HG02623 (cell line): ENCODE measurements at regions not wholly inside any gene's neighbourhood (a gene's known extent, or its start where the extent isn't known, plus 50 kb on each side); places are given as distances from the start of the nearest gene placed in this dataset.

Source experiments
- ATAC-seq: cut with Tn5 transposase; IDR thresholded peaks from one replicate; pipeline ENCODE4 v1.9.1; 2021; ENCODE audit warnings: moderate library complexity; ENCODE audit not compliant: unreplicated experiment

DNA sequence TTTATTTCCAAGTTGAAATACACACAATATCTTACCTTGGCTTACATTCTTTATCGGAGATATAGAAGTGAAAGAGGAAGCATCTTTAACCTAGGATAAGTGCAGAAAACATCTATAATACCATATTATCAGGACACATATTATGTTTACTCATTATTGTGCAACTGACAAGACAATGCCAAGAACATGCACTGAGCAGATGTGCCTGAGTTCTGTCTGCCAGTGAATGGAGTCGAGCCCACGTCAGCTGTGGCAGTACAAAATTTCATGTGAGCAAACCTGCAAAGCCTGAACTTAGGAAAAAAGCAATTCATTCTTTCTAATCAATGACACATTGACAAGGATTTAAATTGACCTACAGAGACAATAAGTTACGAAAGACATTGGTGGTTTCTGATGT lies 154.4 kb downstream of the AXIN2 start:
- ATAC-seq = no peak

DNA sequence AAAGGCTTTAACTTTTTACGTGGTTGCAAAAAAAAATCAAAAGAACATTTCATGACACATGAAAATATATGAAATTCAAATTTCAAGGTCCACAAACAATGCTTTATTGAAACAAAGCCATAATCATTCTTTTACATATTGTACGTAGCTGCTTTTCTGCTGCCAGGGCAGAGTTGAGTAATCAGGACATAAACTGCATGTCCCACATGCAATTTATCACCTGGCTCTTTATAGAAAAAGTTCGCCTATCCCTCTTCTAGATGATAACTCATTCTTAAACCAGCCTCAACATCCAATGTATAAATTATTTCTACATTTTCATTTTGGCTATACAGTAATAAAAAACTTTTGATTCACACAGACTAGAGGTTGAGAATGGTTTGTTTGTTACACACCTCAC lies 154.9 kb downstream of the AXIN2 start:
- ATAC-seq = no peak

DNA sequence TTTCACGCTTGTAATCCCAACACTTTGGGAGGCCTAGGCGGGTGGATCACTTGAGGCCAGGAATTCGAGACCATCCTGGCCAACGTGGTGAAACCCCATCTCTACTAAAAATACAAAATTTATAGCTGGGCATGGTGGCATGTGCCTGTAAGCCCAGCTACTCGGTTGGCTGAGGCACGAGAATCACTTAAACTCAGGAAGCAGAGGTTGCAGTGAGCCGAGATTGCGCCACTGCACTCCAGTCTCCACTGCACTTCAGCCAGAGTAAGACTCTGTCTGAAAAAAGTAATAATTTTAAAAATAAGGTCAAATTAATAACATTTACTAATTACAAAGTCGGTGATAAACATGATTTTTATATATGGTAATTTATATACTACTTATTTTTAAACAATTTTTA lies 155.9 kb downstream of the AXIN2 start:
- ATAC-seq = no peak

DNA sequence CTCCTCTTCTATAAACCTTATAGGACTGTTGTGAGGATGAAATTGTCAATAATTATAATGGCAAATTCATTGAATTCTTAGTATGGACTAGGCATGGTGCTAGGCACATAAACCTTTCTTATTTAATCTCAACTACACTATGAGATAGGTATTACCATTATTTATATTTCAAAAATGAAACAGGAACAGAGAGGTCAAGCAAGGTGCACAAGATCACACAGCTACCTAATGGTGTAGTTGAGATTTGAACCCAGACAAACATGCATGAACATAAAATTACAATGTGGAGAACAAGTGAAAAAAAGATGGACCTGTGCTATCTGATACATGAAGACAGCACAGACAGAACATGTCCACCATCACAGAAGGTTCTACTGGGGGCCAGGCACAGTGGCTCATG lies 156.7 kb downstream of the AXIN2 start:
- no peak for ATAC-seq

DNA sequence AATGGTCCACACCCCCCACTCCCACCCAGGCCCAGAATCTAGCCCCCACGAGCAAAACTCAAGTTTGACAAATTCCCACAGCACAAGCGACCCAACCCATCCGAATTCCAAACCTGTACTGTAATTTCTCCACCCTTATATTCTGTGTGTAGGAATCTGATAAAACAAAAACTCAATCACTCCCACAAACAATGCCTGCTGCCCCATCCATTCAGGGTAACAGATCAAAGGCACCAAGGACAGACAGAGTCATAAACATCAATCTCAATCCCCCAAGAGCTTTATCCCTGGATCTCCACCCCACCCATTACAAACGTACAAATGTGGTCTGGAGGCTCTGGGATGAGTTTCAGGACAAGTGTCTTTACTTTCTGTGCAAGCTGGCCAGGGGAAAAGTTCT lies 157.8 kb downstream of the AXIN2 start:
- no peak for ATAC-seq

- ATAC-seq = no peak
Observed at GRCh38 chr17:65402513-65403496, 158.6 kb downstream of the AXIN2 start.

GRCh38 chr17:65401561-65401960 lies 159.9 kb downstream of the AXIN2 start:
- ATAC-seq = no peak

DNA sequence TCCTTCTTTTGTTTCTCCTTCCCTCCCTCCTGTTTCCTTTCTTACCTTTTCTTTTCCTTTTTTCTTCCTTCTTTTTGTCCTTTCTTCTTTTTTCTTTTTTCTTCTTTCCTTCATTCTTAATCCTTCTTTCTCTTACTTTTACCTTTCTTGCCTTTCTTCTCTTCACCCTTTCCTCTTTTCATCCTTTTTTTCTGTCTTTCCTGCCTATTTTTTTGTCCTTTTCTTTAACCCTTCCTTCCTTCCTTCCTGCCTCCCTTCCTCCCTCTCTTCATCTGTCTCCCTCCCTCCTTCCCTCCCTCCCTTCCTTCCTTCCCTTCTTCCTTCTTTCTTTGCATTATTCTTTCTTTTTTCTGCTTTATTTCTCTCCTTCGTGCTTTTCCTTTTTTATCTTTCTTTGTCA lies 160.7 kb downstream of the AXIN2 start:
- no peak for ATAC-seq

DNA sequence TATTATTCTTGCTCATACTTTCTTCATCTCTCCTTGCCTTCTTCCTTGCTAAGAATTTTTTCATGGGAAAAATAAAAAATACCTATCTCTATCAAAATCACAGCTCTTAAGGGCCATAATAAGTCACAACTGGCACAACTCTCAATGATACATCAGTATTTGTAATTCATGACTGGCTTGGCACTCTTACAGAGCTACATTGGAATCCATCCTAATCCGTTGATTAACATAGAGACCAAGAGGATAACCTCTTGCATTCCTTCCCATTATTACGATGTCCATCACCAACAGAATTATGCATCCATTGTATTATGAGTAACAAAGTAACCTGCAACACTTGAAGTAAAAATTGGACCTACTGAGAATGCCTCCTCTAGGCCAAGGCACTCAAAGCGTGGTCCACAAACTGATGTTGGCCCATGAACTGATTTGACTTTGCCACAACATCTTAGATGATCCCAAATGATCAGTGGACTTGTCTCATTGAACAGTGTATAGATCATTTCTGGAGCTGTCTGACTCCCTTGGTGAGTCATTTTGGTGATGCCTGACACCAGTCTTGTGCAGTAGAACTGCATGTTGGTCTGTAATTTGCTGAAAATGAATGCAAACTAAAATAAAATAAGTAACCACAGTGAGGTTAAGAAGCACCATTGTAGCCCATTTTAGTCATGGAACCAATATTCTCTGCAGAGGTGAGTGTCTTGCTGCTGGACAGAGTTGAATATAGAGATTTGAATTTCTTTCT lies 163.2 kb downstream of the AXIN2 start:
- ATAC-seq = no peak

DNA sequence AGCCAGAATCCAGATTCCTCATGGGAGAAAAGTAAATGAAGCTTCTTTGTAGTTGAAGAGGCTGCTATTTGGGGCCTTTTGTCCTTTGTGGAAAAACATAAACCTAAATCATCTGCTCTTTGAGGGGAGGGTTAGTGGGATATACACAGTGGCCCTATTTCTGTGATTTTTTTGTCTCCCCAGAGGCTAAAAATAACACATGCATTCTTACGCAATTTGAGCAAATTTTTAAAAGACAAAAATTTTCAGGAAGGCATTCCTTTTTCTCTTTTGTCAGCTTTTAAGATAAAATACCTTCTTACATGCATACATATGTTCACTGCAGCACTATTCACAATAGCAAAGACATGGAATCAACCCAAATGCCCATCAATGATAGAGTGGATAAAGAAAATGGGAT lies 165.5 kb downstream of the AXIN2 start:
- no peak for ATAC-seq

DNA sequence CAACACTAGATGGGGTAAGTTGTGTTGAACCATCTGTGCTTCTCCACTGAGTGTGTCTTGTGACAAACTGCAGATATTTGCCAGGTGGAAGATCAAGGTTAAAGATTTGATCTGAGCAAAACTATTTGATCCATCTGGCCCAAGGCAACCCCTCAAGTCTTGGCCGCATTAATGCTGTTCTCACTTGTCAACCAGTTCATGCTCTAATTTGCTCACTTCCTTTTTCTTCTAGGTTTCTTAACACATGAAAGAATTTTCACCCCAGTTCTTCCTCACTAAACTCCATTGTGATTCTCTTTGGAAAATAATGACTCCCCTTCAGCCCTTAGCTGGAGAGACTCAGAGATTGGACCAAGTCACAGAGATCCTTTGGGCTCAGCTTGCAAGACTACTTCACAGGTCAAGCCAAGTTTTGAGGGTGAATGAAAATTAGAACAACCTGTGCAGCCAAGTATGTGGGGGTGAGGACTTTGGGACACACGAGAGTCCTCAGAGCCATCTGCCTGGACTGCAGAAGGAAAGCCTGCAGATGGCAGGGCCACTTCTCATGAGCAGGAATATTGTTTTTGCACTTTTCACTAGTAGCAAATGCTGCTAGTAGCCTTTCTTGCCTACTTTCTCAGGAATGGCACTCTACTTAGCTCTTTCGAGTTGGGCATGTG lies 166.5 kb downstream of the AXIN2 start:
- ATAC-seq = no peak

DNA sequence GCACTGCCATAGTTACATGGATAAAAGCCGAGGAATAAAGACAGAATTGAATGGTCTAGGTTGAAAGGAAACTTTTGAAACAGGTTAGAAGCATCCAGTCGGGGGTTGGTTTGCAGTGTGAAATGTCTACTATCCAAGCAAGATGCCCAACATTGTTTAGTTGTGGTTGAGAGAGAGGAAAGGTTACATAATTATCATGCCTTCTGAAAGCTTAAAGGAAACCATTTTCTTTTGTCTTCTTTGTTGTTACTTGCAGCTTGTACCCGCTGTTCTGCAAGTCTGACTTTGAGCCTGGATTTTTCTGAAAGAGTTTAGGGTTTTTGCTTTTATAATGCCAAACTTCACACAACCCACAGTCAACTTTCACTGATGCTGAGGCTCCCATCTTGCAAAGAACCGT lies 167.9 kb downstream of the AXIN2 start:
- no peak for ATAC-seq

DNA sequence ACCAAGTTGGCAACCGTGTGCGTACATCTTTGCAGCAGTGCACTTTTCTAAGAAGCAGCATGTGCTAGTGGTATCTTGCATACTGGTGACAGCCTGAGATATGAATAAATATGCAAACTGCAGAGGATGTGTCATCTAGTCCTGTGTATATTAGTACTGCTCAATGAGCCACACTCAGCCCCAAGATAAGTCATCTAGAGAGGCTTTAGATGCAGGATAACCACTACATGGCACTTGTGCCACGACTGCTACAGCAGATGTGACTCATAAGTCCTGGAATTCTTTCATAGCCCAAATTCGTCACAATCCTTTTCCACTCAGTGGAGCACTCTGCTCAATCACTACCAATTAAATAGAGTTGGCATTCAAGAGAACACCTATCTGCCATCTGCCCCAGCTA lies 171.5 kb downstream of the AXIN2 start:
- no peak for ATAC-seq

DNA sequence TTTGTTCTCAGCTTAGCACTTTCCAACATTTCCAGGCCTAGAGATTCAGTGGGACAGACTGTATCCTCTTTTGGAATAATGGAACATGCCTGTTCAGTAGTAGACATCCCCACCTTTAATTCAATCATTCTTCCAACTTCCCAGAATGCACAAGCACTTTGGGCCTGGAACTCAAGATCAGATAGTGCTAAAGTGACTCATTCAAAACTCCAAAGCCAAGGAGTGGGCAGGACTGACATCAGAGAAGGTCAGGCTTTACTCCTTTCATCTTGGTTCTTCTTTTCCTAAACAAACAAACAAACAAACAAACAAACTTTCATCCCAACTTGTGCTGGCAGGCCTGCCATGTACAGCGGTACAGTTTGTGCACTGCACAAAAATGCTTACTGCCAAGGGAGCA lies 172.0 kb downstream of the AXIN2 start:
- no peak for ATAC-seq

DNA sequence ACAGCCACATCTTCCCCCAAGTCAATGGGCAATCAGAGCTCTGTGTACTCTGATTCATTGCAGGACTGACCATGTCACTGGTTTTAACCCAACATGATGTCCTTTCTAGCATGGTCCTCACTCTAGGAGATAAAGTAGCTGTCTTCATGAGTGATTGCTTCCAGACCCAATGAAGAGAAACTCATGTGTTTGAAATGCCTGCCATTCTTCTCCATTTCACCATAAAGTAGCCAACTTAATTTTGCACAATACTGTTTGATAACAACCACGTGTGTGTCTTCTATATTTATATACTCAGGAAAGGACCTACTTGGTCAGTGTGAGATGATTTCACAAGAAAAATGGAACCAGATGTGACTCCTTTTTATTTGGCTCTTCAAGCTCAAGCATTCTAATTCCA lies 172.5 kb downstream of the AXIN2 start:
- ATAC-seq = no peak

DNA sequence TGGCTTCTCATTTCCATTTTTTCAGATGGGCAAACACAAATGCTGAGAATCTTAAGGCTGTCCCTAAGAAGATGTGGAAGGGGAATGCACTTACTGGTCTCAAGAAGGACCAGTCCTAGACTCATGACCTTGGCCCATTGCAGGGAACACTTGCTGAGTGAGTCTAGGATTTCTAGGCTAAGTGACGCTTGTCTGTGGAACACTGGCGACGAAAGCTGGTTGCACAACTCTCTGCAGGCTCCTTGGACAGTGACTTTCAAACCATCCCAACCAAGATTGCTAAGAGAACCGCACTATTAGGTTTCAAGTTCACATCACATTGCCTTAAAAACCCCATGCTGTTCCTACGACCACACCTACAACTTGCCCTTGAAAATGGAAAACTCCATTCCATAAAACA lies 174.1 kb downstream of the AXIN2 start:
- ATAC-seq = no peak

- no peak for ATAC-seq
Observed at GRCh38 chr17:65385726-65386125, 175.7 kb downstream of the AXIN2 start.

GRCh38 chr17:65385071-65385470 lies 176.4 kb downstream of the AXIN2 start:
- ATAC-seq = no peak

DNA sequence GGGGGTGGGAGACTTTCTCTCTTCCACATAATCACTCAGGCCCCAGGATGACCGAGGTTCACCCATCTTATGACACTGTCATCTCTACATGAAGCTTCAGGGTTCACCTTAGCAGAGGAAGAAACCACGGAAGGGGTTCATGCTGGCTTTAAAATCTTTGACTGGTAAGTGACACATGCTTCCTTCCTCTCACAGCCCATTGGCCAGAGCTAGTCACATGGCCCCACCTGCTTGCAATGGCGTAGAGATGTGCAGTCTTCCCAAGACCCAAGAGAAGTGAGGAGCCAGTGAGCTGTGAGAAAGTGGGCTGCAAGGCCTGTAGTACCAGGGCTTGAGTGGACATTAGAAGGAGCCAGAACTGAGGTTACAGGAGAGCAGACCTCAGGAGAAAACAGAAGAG lies 180.3 kb downstream of the AXIN2 start:
- no peak for ATAC-seq

DNA sequence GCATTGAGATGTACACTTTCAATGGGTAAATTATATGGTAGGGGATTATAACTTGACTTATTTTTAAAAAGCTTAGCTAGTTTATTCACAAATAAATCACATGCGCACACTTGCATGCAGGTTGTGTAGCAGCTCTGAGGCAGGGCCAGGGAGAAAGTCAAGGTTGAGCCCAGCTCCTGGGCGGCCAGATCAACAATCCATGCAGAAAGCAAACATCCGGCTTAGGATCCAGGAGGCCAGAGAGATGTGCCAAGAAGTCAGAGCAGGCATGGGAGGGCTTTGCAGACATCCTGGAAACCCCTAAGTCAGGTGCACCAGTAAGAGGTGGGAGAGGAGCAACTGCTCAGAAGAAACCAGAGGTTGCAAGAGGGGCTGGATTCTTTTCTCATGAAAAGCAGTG lies 186.5 kb downstream of the AXIN2 start:
- no peak for ATAC-seq

DNA sequence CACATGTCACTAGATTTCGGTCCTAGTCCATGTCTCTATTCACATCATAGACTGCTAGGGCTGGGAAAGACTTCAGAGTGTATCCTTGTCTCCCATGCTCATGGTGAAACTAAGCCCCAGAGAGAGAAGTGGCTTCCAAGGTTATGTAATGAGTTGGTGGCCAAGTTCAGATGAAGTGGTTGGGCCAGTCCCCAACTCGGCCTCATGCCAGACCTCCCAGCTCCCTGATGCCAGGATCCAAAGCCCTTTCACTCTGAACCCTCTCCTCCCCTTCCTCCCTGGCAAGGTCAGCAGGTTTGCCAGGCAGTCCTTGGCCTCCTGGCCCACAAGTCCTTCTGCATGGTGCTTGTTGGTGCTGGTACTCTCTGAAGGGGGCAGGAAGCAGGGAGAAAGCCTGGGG lies 189.7 kb downstream of the AXIN2 start:
- ATAC-seq = no peak

GRCh38 chr17:65370669-65371131 lies 190.7 kb downstream of the AXIN2 start:
- no peak for ATAC-seq
